EL (cell line): ENCODE measurements at regions not wholly inside any gene's neighbourhood (a gene's known extent, or its start where the extent isn't known, plus 50 kb on each side); places are given as distances from the start of the nearest gene placed in this dataset.
A peak's percentile ranks its signal among the peaks of the same experiment; 100 is the strongest.
"Not testable (repeated sequence)": the region's sequence is repeated elsewhere in the genome, so short reads cannot be mapped to it uniquely, and the experiment has no call there.

Experiments
- DNase-seq: peaks from one replicate; pipeline ENCODE4 v3.0.0-alpha.2; 2016

DNA sequence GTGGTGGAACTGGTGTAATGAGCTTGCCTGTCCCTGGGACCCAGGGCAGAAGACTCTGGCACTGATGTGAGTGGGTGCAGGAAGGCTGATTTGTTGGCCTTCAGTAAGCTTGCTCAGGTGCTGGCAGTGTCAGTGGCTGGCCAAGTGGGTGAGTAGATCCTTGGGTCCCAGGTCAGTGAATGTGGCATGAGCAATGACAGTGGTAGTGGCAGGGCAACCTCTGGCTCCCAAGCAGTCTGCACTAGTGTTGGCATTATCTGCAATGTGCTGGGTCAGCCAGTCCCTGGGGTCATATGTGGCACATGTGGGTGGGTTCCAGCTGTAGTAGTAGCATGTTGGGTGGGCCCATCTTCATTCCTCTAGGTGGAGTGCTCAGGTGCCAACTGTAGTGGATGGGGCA is 640.9 kb upstream of the GRM3 start:
- no peak for DNase-seq

DNA sequence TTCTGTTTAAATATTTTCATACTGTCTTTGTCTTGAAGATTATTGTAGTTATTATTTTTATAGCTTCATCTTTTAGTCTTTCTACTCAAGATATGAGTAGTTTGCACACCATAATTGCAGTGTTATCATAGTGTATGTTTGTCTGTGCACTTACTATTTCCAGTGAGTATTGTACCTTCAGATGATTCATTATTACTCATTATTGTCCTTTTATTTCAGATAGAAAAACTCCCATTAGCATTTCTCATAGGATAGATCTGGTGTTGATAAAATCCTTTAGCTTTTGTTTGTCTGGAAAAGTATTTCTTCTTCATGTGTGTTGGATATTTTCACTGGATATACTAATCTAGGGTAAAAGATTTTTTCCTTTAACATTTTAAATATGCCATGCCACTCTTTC is 646.2 kb upstream of the GRM3 start:
- DNase-seq: no peak

DNA sequence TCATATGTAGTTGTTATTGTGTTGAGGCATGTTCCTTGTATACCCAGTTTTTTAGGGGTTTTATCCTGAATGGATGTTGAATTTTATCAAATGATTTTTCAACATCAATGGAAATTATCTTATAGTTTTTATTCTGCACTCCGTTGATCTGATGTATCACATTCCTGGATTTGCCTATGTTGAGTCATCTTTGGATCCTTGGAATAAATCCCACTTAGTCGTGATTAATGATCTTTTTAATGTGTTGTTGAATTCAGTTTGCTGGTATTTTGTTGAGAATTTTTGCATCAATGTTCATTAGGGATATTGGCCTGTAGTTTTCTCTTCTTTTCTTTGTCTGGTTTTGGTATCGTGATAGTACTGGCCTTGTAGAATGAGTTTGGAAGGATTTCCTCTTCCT is 648.6 kb upstream of the GRM3 start:
- DNase-seq: no peak

DNA sequence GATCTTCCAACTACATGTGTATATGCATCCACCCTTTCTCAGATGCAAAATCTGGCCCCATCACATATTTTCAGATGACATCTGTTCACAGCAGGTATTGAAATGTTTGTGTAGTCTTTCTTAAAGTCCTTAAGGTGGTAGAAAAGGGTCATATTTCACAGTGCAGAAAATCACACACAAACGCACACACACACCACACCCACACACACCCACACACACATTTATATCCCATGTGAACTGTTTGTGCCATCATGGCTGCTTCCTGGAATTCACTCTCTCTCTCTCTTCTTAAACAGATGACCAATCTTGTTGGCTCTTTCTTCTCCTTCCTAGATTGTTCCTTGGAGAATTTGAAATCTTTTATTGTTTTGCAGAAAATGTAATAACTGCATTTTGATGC is 663.0 kb upstream of the GRM3 start:
- DNase-seq: no peak

DNA sequence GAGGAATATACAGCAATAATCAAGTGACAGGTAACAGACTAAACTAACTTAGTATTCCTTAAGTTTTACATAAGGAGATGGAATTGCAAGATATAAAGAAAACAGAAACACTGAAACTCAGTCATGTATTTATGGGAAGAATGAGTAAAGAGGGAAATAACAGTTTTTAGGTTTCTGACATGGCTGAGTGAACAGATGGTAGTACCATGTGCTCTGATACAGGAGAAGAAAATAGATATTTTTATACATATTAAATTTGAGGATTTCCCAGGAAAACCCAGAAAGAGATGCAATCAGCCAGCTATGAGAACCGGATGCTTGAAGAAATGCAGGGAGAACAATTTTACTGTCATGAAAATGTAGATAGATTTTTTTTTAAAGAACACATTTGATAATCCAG is 669.5 kb upstream of the GRM3 start:
- no peak for DNase-seq

DNA sequence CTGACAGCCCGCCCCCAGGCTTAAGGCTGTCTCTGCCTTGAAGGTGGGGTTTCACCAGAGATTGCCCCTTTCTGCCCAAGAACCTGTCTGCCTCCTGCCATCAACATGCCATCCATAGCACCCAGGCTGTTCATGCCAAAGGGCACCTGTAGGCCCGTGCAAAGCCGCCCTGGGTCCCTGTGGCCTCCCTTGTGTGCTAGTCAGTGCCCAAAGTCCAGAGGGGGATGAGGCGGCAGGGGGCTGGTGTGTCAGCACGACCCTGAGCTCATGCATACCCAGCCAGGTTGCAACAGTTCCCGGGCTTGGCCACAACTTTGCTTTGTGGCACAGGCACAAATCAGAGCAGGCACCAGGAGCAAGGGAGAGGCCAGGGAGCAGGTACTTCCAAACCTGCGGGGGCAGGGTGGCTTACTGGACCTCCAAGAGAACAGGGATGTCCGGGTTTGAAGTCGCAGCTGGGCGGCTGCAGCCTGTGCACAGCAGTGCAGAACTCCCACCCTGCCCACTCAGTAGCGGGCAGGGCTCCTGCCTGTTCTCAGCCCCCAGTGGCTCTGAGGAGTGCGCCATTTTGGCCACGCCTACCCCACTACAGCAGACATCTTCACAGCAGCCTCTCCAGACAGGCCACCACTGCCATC is 671.1 kb upstream of the GRM3 start:
- DNase-seq: no peak

DNA sequence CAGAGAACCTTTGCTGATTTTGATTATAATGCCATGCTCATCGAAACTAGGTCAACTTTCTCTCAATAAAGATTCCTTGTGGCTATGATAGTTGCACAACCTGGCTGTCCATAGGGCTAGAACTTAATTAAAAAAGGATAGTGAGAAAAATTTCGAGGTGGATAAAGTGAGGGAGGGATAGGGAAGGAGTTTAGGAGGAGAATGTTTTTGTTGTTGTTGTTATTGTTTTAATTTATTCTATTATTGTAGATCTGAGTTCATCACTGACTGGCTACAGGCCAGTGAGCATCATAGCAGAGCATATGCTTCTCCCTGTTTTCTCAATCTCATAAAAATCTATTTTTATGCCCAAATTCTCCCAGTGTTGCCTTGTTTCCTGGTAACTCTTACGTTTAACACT is 688.7 kb upstream of the GRM3 start:
- no peak for DNase-seq

DNA sequence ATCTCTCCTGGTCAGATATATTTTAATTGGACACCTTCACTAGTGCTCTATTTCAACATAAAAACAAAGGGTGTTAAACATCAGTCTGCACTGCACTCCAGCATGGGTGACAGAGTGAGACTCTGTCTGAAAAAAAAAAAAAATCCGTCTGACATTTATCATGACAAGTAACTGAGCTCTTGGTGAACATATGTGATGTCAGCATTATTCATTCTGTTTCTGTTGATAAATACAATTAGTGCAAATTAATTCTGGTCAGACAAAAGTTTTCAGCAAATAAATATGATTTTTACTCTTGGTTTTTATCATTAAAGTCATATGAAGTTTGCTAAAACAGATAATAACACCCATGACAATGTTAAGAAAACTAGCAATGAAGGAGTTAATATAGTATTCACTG is 692.8 kb upstream of the GRM3 start:
- no peak for DNase-seq

DNA sequence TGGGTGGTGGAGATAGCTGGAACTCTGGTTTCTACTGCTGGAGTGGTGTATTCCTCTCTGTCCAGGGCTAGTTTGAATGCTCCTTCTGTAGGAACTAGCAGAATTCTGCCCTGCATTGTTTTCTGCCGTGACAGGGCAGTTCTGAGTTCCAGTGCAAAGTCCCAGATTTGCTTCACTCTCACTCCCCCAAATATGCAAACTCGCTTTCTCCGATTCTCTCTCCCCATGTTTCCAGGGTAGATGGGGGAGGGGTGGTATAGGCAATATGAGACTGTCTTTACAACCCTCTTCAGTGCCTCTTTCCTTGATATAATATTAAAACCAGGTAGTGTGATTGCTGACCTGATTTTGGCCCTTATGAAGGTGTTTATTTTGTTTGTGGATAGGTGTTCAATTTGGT is 693.3 kb upstream of the GRM3 start:
- DNase-seq: no peak

DNA sequence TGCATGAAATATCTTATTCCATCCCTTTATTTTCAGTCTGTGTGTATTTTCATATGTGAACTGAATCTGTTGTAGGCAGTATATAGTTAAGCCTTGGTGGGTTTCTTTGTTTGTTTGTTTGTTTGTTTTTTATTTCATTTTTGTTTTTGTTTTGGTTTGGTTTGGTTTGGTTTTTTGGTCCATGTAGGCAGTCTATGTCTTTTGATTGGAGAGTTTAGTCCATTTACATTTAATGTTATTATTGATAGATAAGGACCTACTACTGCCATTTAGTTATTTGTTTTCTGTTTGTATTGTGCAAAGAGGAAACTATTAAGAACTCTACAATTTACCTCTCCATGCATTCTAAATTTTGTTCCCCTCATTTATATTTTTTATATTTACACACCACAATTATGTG is 695.9 kb upstream of the GRM3 start:
- no peak for DNase-seq

DNA sequence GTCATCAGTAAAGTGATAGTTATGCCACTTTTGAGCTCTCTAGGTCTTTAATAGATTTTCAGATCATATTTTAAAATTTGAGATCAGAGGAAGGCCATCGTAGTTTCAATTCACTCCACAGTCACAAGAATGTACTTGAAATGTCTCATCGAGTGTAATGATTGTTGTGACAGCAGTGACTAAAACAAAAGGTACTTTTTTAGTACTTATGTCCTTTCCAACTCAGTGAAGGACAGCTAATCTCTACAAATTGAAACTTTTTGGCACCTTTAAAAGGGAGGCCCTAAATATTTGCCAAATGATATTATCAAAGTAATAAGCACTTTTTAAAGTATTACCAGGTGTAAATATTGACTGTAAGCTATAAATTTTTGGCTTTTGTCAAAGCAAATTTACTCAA is 702.9 kb upstream of the GRM3 start:
- no peak for DNase-seq

DNA sequence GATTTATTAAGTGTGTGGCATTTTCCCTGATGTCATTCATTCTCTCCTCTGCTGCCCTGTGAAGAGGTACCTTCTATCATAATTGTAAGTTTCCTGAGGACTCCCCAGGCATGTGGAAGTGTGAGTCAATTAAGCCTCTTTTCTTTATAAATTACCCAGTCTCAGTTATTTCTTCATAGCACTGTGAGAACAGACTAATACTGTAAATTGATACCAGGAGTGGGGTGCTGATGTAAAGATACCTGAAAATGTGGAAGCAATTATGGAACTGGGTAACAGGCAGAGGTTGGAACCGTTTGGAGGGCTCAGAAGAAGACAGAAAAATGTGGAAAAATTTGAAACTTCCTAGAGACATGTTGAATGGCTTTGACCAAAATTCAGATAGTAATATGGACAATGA is 711.8 kb upstream of the GRM3 start:
- no peak for DNase-seq

DNA sequence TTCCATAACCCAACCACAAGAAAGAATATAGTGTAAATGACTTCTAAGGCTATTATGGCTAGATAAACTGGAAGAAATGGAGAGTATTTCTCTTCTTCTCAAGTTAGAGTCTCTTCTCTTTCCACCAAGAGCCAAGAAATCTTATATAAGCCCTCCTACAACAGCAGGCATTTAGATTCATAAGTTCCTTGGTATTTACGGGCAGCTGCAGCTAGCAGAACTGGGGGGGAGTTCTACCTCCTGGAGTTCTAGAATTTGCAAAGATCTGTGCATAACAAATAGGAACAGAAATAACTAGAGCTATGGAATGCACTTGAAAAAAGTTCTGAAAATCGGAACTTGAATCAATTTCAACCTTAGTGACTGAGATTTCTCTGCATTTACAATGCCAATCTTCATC is 715.2 kb upstream of the GRM3 start:
- DNase-seq: no peak

DNA sequence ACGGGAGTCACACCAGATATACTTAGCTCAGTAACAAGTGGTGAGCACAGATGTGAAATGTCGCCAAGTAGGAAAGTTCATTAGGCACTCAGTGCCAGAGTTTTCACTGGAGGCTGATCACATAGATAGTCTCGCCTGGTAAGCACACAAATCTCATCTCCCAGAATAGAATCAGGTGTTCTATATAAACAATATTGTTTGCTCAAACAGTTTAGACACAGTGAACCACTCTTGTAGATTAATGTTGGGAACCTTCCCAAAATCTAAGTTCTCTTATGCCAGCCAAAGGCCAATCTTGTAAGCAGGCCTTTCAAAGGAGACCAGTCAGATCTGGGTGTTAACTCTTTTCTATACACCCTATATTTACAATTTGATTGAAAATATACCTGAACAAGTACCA is 716.5 kb upstream of the GRM3 start:
- no peak for DNase-seq

DNA sequence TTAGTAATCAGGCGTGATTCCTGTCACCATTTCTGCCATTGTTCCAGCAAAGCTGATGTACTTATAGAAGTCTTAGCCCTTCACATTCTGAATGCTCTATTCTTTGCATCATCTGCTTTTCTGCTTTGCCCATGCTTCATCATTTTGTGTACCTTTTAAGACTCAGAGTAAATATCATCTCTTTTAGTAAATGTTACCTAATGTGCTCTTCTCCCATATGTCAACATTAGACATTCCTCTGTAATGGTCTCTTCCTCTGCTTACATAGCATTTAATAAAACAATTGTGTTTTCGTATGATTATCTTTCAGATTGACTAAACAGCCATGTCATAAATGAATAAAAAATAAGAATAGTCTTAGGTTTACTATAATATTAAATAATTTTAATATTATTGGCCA is 719.6 kb upstream of the GRM3 start:
- no peak for DNase-seq

DNA sequence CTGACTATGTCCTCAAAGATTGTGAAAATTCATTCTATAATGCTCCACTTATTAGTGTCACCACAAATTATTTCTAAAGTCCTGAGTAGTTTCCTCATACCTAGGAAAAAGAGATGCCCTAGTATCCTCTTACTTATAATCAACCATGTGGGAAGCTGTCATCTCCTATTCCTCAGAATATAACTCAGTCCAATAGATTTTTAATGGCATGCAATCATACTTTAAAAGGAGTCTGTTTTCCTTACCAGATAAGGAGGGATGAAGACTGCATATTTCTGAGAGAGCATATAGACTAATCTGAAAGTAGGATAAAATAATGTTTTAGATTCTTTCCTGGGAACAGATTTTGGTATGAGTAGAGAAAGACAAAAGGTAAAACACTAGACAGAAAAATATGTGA is 727.7 kb upstream of the GRM3 start:
- no peak for DNase-seq

DNA sequence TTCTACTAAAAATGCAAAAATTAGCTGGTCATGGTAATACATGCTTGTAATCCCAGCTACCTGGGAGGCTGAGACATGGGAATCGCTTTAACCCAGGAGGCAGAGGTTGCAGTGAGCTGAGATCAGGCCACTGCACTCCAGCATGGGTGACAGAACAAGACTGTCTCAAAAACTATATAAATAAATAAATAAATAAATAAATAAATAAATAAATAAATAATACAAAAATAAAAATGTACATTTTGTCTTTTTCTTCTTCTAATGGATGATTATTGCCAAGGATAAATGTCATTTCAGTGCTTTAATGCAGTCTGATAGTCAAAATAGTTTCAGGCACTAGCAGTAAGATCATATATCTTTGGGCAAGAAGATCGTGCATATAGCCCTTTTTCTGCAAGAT is 727.6 kb upstream of the SEMA3D start:
- no peak for DNase-seq

DNA sequence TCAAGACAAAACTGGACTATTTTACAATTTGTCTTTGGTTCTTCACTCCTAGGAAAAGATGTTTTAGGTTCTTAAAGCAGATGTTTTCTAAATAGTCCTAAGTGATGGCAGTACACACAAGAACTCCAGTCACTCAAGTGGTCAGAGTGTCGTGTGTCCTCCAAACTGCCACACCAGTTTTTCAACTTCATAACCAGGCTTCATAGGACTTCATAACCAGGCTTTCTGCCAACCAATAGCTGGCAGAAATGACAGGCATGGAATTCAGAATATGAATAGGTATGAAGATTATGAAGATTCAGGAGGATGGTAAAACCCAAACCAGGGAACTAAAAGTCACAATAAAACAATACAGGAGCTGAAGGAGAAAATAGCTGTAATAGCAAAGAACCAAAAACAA is 721.2 kb upstream of the SEMA3D start:
- DNase-seq: no peak

DNA sequence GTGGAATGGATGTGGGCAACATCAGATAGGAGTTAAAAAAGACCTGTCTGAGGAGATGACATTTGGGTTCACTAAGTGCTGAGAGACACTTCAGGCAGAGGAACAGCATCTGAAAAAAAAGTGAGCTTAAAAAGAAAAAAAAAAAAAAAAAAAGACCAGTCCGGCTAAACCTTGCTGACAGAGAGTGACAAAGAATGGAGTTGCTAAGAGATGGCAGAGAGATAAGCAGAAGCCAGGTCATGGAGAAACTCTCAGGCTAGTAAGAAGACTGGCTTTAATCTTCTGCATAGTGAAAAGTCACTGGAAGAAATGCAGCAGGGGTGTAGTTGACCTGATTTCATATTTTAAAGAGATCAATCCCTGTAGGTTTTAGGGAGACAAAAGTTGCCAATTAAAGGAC is 711.1 kb upstream of the SEMA3D start:
- no peak for DNase-seq

DNA sequence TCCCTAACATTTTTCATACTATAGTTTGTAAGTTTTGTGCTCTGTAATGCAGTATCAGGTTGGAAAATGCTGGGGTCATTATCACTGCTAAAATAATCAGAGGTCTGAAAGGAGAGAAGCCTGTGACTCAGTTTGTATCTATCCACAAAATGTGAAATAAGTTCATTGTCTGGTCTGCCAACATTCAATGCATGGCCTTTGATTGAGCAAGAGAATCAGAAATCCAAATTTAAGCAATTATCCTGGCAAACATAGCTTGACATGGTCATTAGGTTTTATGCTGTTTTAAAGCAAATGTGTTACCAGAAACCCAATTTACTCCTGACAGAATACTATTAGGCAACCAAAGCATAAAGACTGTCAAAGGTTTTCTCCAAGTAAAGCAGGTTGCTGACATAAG is 709.7 kb upstream of the SEMA3D start:
- DNase-seq: no peak

DNA sequence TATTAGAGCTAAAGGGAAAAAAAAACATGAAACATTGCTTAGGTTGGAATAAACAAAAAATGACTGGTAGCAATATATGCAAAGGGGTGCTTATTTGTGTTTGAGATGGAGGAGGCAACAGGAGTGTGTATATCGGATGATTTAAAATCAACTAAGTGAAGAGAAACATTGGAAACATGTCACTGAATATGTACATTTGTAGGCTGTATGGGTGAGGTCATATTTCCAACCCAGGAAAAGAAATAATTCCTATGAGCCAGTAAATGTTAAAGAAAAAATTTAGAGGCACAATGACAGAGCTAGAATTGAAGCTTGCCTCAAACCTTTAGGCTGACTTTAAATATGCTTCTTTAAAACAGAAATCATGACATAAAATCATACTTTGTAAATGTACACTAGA is 709.0 kb upstream of the SEMA3D start:
- DNase-seq: no peak

DNA sequence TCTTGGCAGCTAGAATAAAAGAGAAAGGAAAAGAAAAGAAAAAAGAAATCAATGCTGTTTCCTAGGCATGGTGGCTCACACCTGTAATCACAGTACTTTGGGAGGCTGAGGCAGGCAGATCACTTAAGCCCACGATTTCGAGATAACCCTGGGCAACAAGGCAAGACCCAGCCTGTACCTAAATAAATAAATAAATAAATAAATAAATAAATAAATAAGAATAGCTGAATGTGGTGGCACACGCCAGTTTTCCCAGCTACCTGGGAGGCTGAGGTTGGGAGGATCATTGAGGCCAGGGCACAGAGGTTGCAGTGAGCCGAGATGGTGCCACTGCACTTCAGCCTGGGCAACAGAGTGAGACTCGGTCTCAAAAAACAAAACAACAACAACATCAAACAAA is 705.0 kb upstream of the SEMA3D start:
- DNase-seq: not testable (repeated sequence)

DNA sequence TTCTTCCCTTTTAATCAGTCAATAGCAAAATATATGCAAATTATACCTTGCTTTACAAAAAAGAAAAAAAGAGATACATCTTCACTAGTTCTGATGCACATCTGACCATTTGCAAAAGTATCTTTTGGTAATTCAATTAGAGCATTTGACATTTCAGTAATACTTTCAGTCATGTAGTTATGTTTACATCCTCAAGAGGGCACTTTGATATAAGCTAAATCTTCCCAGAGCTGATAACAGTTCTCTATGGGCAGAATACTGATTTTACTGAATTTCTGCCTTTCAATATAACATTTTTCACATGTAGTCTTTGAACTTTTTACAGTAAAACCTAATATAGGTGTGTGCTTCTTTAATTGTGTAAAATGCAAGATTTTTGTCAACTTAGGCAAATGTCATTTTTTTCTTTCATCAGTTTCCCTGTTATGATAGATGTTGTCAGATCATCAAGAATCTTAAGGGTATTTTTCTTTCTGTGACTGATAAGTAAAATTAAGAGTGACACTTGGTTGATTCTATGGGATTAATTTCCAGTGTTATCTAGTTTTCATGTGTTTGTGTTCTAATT is 703.5 kb upstream of the SEMA3D start:
- peak; percentile 13 for DNase-seq

DNA sequence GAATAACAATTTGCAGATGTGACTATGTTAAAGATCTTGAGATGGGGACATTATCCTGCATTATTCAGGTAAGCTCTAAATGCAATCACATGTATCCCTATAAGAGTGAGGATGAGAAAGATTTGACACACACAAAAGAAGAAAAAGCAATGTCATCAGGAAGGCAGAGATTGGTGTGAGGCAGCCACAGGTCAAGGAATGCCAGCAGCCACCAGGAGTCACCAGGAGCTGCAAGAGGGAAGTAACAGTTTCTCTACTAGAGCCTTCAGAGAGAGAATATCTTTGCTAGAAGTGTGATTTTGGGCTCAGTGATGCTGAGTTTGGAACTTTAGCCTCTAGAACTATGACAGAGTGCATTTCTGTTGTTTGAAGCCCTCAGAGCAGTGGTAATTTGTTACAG is 700.3 kb upstream of the SEMA3D start:
- DNase-seq: no peak

DNA sequence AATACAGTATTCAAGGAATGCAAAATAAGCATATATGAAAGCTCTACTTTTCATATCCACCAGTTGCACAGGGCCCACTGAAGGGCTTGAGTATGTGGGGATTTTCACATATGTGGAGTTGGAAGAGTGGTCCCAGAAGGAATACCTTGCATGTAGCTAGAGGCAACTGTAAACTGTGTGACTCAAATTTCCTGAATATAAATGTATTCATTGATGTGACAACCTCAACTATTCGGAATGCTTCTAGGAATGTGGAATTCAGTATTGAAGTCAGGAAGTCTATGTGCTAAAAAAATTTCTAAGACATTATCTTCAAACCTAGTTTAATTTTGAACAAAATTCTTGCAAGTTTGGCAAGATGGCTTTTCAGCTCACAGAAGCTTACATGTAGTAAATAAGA is 695.5 kb upstream of the SEMA3D start:
- no peak for DNase-seq

DNA sequence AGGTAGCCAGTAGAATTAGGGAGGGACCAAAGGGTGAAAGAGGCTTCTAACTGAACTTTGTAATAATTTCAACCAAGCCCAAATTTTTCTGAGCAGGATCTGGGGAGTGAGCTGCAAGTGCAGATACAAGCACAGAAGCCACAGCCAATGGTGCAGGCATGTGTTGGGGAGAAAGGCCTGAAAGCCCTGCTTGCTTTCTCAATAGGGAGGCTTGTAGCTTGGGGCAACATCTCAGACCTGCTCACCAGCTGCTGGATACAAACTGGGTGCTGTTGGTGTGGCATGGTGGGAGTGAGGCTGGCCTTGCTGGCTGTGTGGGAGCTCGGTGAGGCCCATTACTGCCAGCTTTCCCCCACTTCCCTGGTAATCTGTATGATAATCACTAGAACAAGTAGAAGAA is 688.5 kb upstream of the SEMA3D start:
- no peak for DNase-seq
